ENCODE measurements at regions not wholly inside any gene's neighbourhood (a gene's known extent, or its start where the extent isn't known, plus 50 kb on each side); places are given as distances from the start of the nearest gene placed in this dataset.

GRCh38 chr2:215522237-215522636, 86.4 kb upstream of the FN1 start:
- Histone ChIP-seq H3K27me3 (no peaks in the 10 kb centered on the region), H3K27ac (peak overlapping the region in 1 of 2 donors; percentile 12), H3K36me3 (no peaks in the 10 kb centered on the region), H3K4me1 (peaks cover 0 to 7% of the 10 kb centered on the region in 2 donors), H3K9me3 (no peaks in the 10 kb centered on the region), H3K4me3 (no peak overlapping the region)
- intact Hi-C loops (cut with DNase I; ENCODE audit: low total_unique reads) = no loop called here
- TF ChIP-seq POLR2A (IDR thresholded peaks at IDR 0.05) (no peak), CTCF (IDR thresholded peaks at IDR 0.05) (no peak), POLR2AphosphoS5 (IDR thresholded peaks at IDR 0.05) (no peak)
- DNase-seq (ENCODE audit: low spot score in 2 of 2) = no peak

GRCh38 chr2:215521031-215521430, 85.2 kb upstream of the FN1 start:
- peaks cover 0 to 7% of the 10 kb centered on the region in 2 donors for H3K4me1 ChIP-seq
- intact Hi-C loops (cut with DNase I; ENCODE audit: low total_unique reads) = no loop called here
- no peak for DNase-seq (ENCODE audit: low spot score in 2 of 2)
- H3K27ac ChIP-seq = no peak overlapping the region
- H3K9me3 ChIP-seq = no peaks in the 10 kb centered on the region
- no peak for TF ChIP-seq POLR2AphosphoS5 (IDR thresholded peaks at IDR 0.05)
- no peak for TF ChIP-seq CTCF (IDR thresholded peaks at IDR 0.05)
- no peak for TF ChIP-seq POLR2A (IDR thresholded peaks at IDR 0.05)
- H3K27me3 ChIP-seq = no peaks in the 10 kb centered on the region
- no peaks in the 10 kb centered on the region for H3K36me3 ChIP-seq
- H3K4me3 ChIP-seq = no peak overlapping the region

GRCh38 chr2:215517391-215517790, 81.5 kb upstream of the FN1 start:
- H3K4me1 ChIP-seq = peaks cover 0 to 7% of the 10 kb centered on the region in 2 donors
- intact Hi-C loops (cut with DNase I; ENCODE audit: low total_unique reads) = no loop called here

GRCh38 chr2:215514516-215514915, 78.6 kb upstream of the FN1 start:
- H3K36me3 ChIP-seq = no peaks in the 10 kb centered on the region
- no peak overlapping the region for H3K27ac ChIP-seq
- no peaks in the 10 kb centered on the region for H3K9me3 ChIP-seq
- H3K4me1 ChIP-seq = no peaks in the 10 kb centered on the region
- no peak overlapping the region for H3K4me3 ChIP-seq
- DNase-seq (ENCODE audit: low spot score in 2 of 2) = no peak
- no peak for TF ChIP-seq POLR2A (IDR thresholded peaks at IDR 0.05)
- no peak for TF ChIP-seq POLR2AphosphoS5 (IDR thresholded peaks at IDR 0.05)
- TF ChIP-seq CTCF (IDR thresholded peaks at IDR 0.05) = no peak
- intact Hi-C loops (cut with DNase I; ENCODE audit: low total_unique reads) = no loop called here
- H3K27me3 ChIP-seq = no peaks in the 10 kb centered on the region

More at GRCh38 chr2:215517391-215517790, 81.5 kb upstream of the FN1 start:
- DNase-seq (ENCODE audit: low spot score in 2 of 2) = no peak
- no peak overlapping the region for H3K4me3 ChIP-seq
- H3K36me3 ChIP-seq = no peaks in the 10 kb centered on the region
- no peak overlapping the region for H3K27ac ChIP-seq
- no peaks in the 10 kb centered on the region for H3K9me3 ChIP-seq
- no peak for TF ChIP-seq CTCF (IDR thresholded peaks at IDR 0.05)
- TF ChIP-seq POLR2A (IDR thresholded peaks at IDR 0.05) = no peak
- no peak for TF ChIP-seq POLR2AphosphoS5 (IDR thresholded peaks at IDR 0.05)
- H3K27me3 ChIP-seq = no peaks in the 10 kb centered on the region

GRCh38 chr2:215511454-215512346, 75.8 kb upstream of the FN1 start:
- H3K27me3 ChIP-seq = no peaks in the 10 kb centered on the region
- TF ChIP-seq CTCF (IDR thresholded peaks at IDR 0.05) (no peak), POLR2A (IDR thresholded peaks at IDR 0.05) (no peak), POLR2AphosphoS5 (IDR thresholded peaks at IDR 0.05) (no peak)
- H3K9me3 ChIP-seq = no peaks in the 10 kb centered on the region
- no peak overlapping the region for H3K4me3 ChIP-seq
- H3K36me3 ChIP-seq = no peaks in the 10 kb centered on the region
- no peaks in the 10 kb centered on the region for H3K4me1 ChIP-seq
- DNase-seq (ENCODE audit: low spot score in 2 of 2) = no peak
- intact Hi-C loops (cut with DNase I; ENCODE audit: low total_unique reads) = no loop called here
- no peak overlapping the region for H3K27ac ChIP-seq
